Sigmoid colon (tissue), 6 donors: ENCODE measurements at regions not wholly inside any gene's neighbourhood (a gene's known extent, or its start where the extent isn't known, plus 50 kb on each side); places are given as distances from the start of the nearest gene placed in this dataset.

Experiments used
- DNase-seq: peaks from one replicate; pipeline ENCODE4 v3.0.0-alpha.2; 2019
- H3K27ac ChIP-seq, 4 donors: fragments of 200-600 bp; sonication (generic); one replicate each; pipeline ENCODE4 v1.5.1; 2016 to 2019; ENCODE audit warnings: mild to moderate bottlenecking in 1 of 4
- H3K27me3 ChIP-seq, 3 donors: fragments of 200-600 bp; sonication (generic); one replicate each; pipeline ENCODE4 v1.5.1; 2019; ENCODE audit warnings: mild to moderate bottlenecking in 1 of 3
- H3K36me3 ChIP-seq, 4 donors: fragments of 200-600 bp; sonication (generic); one replicate each; pipeline ENCODE4 v1.5.1; 2016 to 2019
- H3K4me1 ChIP-seq, 4 donors: fragments of 200-600 bp; sonication (generic); one replicate each; pipeline ENCODE4 v1.5.1; 2017 to 2019
- H3K4me3 ChIP-seq, 4 donors: fragments of 200-600 bp; sonication (generic); one replicate each; pipeline ENCODE4 v1.5.1; 2017 to 2019; ENCODE audit warnings: mild to moderate bottlenecking in 2 of 4, moderate library complexity in 1 of 4
- H3K9me3 ChIP-seq, 4 donors: fragments of 200-600 bp in 3 of 4; sonication (generic) in 3 of 4; one replicate each; pipeline versions ENCODE4 v1.5.1 to v1.6.1; 2013 to 2019
- CTCF ChIP-seq, 4 experiments: fragments of 450-650 bp in 3 of 4; fragments of 200-600 bp in 1 of 4; IDR thresholded peaks; one replicate each; pipeline ENCODE4 v1.5.1; 2016 to 2019; ENCODE audit warnings: antibody characterized with exemption in 4 of 4, mild to moderate bottlenecking in 3 of 4, moderate library complexity in 2 of 4
- EP300 ChIP-seq, 4 donors: sonication (generic); formaldehyde crosslinking; IDR thresholded peaks; one replicate each; pipeline ENCODE4 v1.6.1; 2017; ENCODE audit warnings: antibody characterized with exemption in 4 of 4
- POLR2A ChIP-seq, 2 donors: fragments of 450-650 bp; IDR thresholded peaks; one replicate each; pipeline ENCODE4 v1.6.1; 2016; ENCODE audit warnings: antibody characterized with exemption in 2 of 2, mild to moderate bottlenecking in 2 of 2, moderate library complexity in 2 of 2
- POLR2AphosphoS5 ChIP-seq, 4 donors: sonication (generic); formaldehyde crosslinking; IDR thresholded peaks; one replicate each; pipeline ENCODE4 v1.6.1; 2017; ENCODE audit warnings: antibody characterized with exemption in 4 of 4
- WGBS, 2 donors: extraction: QIAGEN DNeasy Blood & Tissue Kit; methylation state at CpG; one replicate each; pipeline ENCODE4 v1.1.7; 2013; 5-methylcytosine and 5-hydroxymethylcytosine counted together
- intact Hi-C: fragments of 100-400 bp; cut with DNase I; formaldehyde crosslinking; loops from one replicate; pipeline ENCODE4 v1.15.1; 2023
- donor health status: healthy with polysubstance abuse.
- donor health status: healthy.

GRCh38 chr16:87171723-87172122, 145.5 kb downstream of the C16orf95 start:
- Histone ChIP-seq H3K9me3 (no peaks in the 10 kb centered on the region), H3K4me1 (no peaks in the 10 kb centered on the region), H3K27ac (no peak overlapping the region), H3K36me3 (no peaks in the 10 kb centered on the region), H3K4me3 (no peak overlapping the region), H3K27me3 (peaks cover 0 to 10% (median 0%) of the 10 kb centered on the region in 3 donors)
- intact Hi-C loops, result no loop called here
- WGBS, 2 donors, result 93 to 95% methylated on average over 11 of the region's 11 CpGs
- TF ChIP-seq CTCF (IDR thresholded peaks at IDR 0.05) (no peak), POLR2A (IDR thresholded peaks at IDR 0.05) (no peak), POLR2AphosphoS5 (IDR thresholded peaks at IDR 0.05) (no peak), EP300 (IDR thresholded peaks at IDR 0.05) (no peak)
- DNase-seq, result no peak

GRCh38 chr16:87172632-87173031, 144.6 kb downstream of the C16orf95 start:
- no peak for DNase-seq
- Histone ChIP-seq H3K36me3 (no peaks in the 10 kb centered on the region), H3K4me3 (no peak overlapping the region), H3K27ac (no peak overlapping the region), H3K9me3 (no peaks in the 10 kb centered on the region), H3K4me1 (no peaks in the 10 kb centered on the region), H3K27me3 (peaks cover 0 to 19% (median 0%) of the 10 kb centered on the region in 3 donors)
- TF ChIP-seq POLR2A (IDR thresholded peaks at IDR 0.05), result no peak
- TF ChIP-seq CTCF (IDR thresholded peaks at IDR 0.05), result no peak
- TF ChIP-seq POLR2AphosphoS5 (IDR thresholded peaks at IDR 0.05), result no peak
- TF ChIP-seq EP300 (IDR thresholded peaks at IDR 0.05), result no peak
- intact Hi-C loops, result no loop called here
- WGBS, 2 donors, result 92% methylated on average over 6 of the region's 6 CpGs

GRCh38 chr16:87173294-87173893, 143.8 kb downstream of the C16orf95 start:
- 74% methylated on average over 10 of the region's 10 CpGs for WGBS, 2 donors
- DNase-seq, result no peak
- Histone ChIP-seq H3K4me1 (no peaks in the 10 kb centered on the region), H3K4me3 (no peak overlapping the region), H3K9me3 (no peaks in the 10 kb centered on the region), H3K27me3 (peaks cover 0 to 27% (median 0%) of the 10 kb centered on the region in 3 donors), H3K36me3 (no peaks in the 10 kb centered on the region), H3K27ac (no peak overlapping the region)
- TF ChIP-seq POLR2AphosphoS5 (IDR thresholded peaks at IDR 0.05), result no peak
- no peak for TF ChIP-seq POLR2A (IDR thresholded peaks at IDR 0.05)
- no peak for TF ChIP-seq CTCF (IDR thresholded peaks at IDR 0.05)
- TF ChIP-seq EP300 (IDR thresholded peaks at IDR 0.05), result no peak
- intact Hi-C loops, result no loop called here

GRCh38 chr16:87174061-87174460, 143.1 kb downstream of the C16orf95 start:
- TF ChIP-seq POLR2AphosphoS5 (IDR thresholded peaks at IDR 0.05) (no peak), CTCF (IDR thresholded peaks at IDR 0.05) (no peak), EP300 (IDR thresholded peaks at IDR 0.05) (no peak), POLR2A (IDR thresholded peaks at IDR 0.05) (no peak)
- peaks cover 0 to 31% (median 0%) of the 10 kb centered on the region in 3 donors for H3K27me3 ChIP-seq
- H3K4me3 ChIP-seq, result no peak overlapping the region
- H3K36me3 ChIP-seq, result no peaks in the 10 kb centered on the region
- DNase-seq, result no peak
- WGBS, 2 donors, result 70 to 84% methylated on average over 5 of the region's 5 CpGs
- H3K9me3 ChIP-seq, result no peaks in the 10 kb centered on the region
- no peaks in the 10 kb centered on the region for H3K4me1 ChIP-seq
- intact Hi-C loops, result no loop called here
- no peak overlapping the region for H3K27ac ChIP-seq

GRCh38 chr16:87176735-87177134, 140.5 kb downstream of the C16orf95 start:
- 85 to 93% methylated on average over 7 of the region's 7 CpGs for WGBS, 2 donors
- H3K27ac ChIP-seq, result no peak overlapping the region
- peaks cover 0 to 37% (median 0%) of the 10 kb centered on the region in 3 donors for H3K27me3 ChIP-seq
- H3K4me3 ChIP-seq, result no peak overlapping the region
- no peak for TF ChIP-seq POLR2A (IDR thresholded peaks at IDR 0.05)
- TF ChIP-seq POLR2AphosphoS5 (IDR thresholded peaks at IDR 0.05), result no peak
- TF ChIP-seq EP300 (IDR thresholded peaks at IDR 0.05), result no peak
- TF ChIP-seq CTCF (IDR thresholded peaks at IDR 0.05), result no peak
- H3K4me1 ChIP-seq, result no peaks in the 10 kb centered on the region
- no peaks in the 10 kb centered on the region for H3K9me3 ChIP-seq
- intact Hi-C loops, result no loop called here
- H3K36me3 ChIP-seq, result no peaks in the 10 kb centered on the region
- no peak for DNase-seq
